Fibroblast of villous mesenchyme (primary cell): ENCODE measurements at regions not wholly inside any gene's neighbourhood (a gene's known extent, or its start where the extent isn't known, plus 50 kb on each side); places are given as distances from the start of the nearest gene placed in this dataset.

Experiments
- DNase-seq: peaks from one replicate; pipeline ENCODE4 v3.0.0-alpha.2; 2010; ENCODE audit warnings: low read depth
- H3K4me3 ChIP-seq: 2 replicates; pipeline ENCODE4 v1.5.1; 2011; ENCODE audit warnings: low read depth, mild to moderate bottlenecking, low read length
- CTCF ChIP-seq: IDR thresholded peaks from 2 replicates; pipeline ENCODE4 v1.5.1; 2012; ENCODE audit warnings: low read depth, mild to moderate bottlenecking, low read length; ENCODE audit not compliant: insufficient read depth

- TF ChIP-seq CTCF, result no peak
- H3K4me3 ChIP-seq, result no peak overlapping the region
- DNase-seq, result no peak
Observed at GRCh38 chr18:27772081-27772480, 404.8 kb downstream of the CDH2 start.

GRCh38 chr18:27771571-27771970 is 405.4 kb downstream of the CDH2 start:
- H3K4me3 ChIP-seq, result no peak overlapping the region
- TF ChIP-seq CTCF, result no peak
- DNase-seq, result no peak

- H3K4me3 ChIP-seq, result no peak overlapping the region
- TF ChIP-seq CTCF, result no peak
- DNase-seq, result no peak
Observed at GRCh38 chr18:27769152-27769551, 407.8 kb downstream of the CDH2 start.

GRCh38 chr18:27763936-27764335 is 413.0 kb downstream of the CDH2 start:
- no peak overlapping the region for H3K4me3 ChIP-seq
- no peak for DNase-seq
- no peak for TF ChIP-seq CTCF

- no peak overlapping the region for H3K4me3 ChIP-seq
- no peak for TF ChIP-seq CTCF
- DNase-seq, result no peak
Observed at GRCh38 chr18:27763341-27763740, 413.6 kb downstream of the CDH2 start.

- TF ChIP-seq CTCF, result no peak
- no peak for DNase-seq
- H3K4me3 ChIP-seq, result no peak overlapping the region
Observed at GRCh38 chr18:27762054-27762453, 414.9 kb downstream of the CDH2 start.

GRCh38 chr18:27752944-27753343 is 424.0 kb downstream of the CDH2 start:
- no peak overlapping the region for H3K4me3 ChIP-seq
- no peak for TF ChIP-seq CTCF
- no peak for DNase-seq
